Mesenchymal stem cell (in vitro differentiated cells and primary cell): ENCODE measurements at regions not wholly inside any gene's neighbourhood (a gene's known extent, or its start where the extent isn't known, plus 50 kb on each side); places are given as distances from the start of the nearest gene placed in this dataset.

Experiments used
- DNase-seq: peaks from one replicate; pipeline ENCODE4 v3.0.0-alpha.2; 2013
- H2AFZ ChIP-seq: one replicate; pipeline ENCODE4 v1.6.1; 2013; ENCODE audit warnings: low read depth, mild to moderate bottlenecking, control low read depth, inconsistent platforms, low read length, moderate library complexity
- H2AK5ac ChIP-seq: 2 replicates; pipeline ENCODE4 v1.6.1; 2013; ENCODE audit warnings: low read length, moderate library complexity, mild to moderate bottlenecking, inconsistent platforms; ENCODE audit not compliant: severe bottlenecking
- H2BK120ac ChIP-seq: one replicate; pipeline ENCODE4 v1.6.1; 2013; ENCODE audit warnings: low read depth, mild to moderate bottlenecking, inconsistent platforms, low read length, moderate library complexity
- H2BK12ac ChIP-seq, 2 experiments: one replicate each; pipeline ENCODE4 v1.6.1; 2013; ENCODE audit warnings: inconsistent platforms in 2 of 2, low read length in 2 of 2, mild to moderate bottlenecking in 2 of 2, moderate library complexity in 2 of 2, control low read depth in 1 of 2
- H2BK15ac ChIP-seq: one replicate; pipeline ENCODE4 v1.6.1; 2013; ENCODE audit warnings: mild to moderate bottlenecking, low read depth, inconsistent platforms; ENCODE audit not compliant: poor library complexity, severe bottlenecking
- H2BK5ac ChIP-seq: 2 replicates; pipeline ENCODE4 v1.6.1; 2013; ENCODE audit warnings: low read depth, mild to moderate bottlenecking, low read length, control low read depth, inconsistent platforms; ENCODE audit not compliant: poor library complexity, severe bottlenecking
- H3K14ac ChIP-seq, 2 experiments: one replicate each; pipeline ENCODE4 v1.6.1; 2013; ENCODE audit warnings: inconsistent platforms in 2 of 2, low read length in 2 of 2, control low read depth in 1 of 2, mild to moderate bottlenecking in 1 of 2, moderate library complexity in 1 of 2
- H3K18ac ChIP-seq, 2 experiments: one replicate each; pipeline ENCODE4 v1.6.1; 2013; ENCODE audit warnings: inconsistent platforms in 2 of 2, low read length in 2 of 2, control low read depth in 1 of 2, low read depth in 1 of 2, mild to moderate bottlenecking in 1 of 2
- H3K23ac ChIP-seq, 2 experiments: one replicate each; pipeline ENCODE4 v1.6.1; 2013; ENCODE audit warnings: inconsistent platforms in 2 of 2, low read length in 2 of 2, mild to moderate bottlenecking in 2 of 2, moderate library complexity in 2 of 2, control low read depth in 1 of 2
- H3K27ac ChIP-seq: 2 replicates; pipeline ENCODE4 v1.5.1; 2013; ENCODE audit warnings: mild to moderate bottlenecking, moderate library complexity, low read length, control low read depth, inconsistent platforms; ENCODE audit not compliant: poor library complexity, severe bottlenecking
- H3K27me3 ChIP-seq, 2 experiments: 2 replicates each; pipeline versions ENCODE4 v1.6.1 to v1.7.0; 2013; ENCODE audit warnings: low read length in 2 of 2, mild to moderate bottlenecking in 2 of 2, moderate library complexity in 2 of 2, control low read depth in 1 of 2, inconsistent platforms in 1 of 2; ENCODE audit not compliant: control insufficient read depth in 1 of 2, insufficient read depth in 1 of 2
- H3K36me3 ChIP-seq, 2 experiments: 2 replicates each; pipeline versions ENCODE4 v1.6.1 to v1.7.0; 2013; ENCODE audit warnings: low read length in 2 of 2, control low read depth in 1 of 2, inconsistent platforms in 1 of 2, low read depth in 1 of 2, mild to moderate bottlenecking in 1 of 2; ENCODE audit not compliant: insufficient read depth in 2 of 2, control insufficient read depth in 1 of 2
- H3K4ac ChIP-seq, 2 experiments: one replicate each; pipeline ENCODE4 v1.6.1; 2013; ENCODE audit warnings: inconsistent platforms in 2 of 2, low read length in 2 of 2, mild to moderate bottlenecking in 2 of 2, moderate library complexity in 2 of 2, control low read depth in 1 of 2, low read depth in 1 of 2
- H3K4me1 ChIP-seq: 2 replicates; pipeline ENCODE4 v1.6.1; 2013; ENCODE audit warnings: low read depth, low read length, control low read depth; ENCODE audit not compliant: control insufficient read depth, insufficient read depth
- H3K4me2 ChIP-seq: 2 replicates; pipeline ENCODE4 v1.6.1; 2013; ENCODE audit warnings: low read length, mild to moderate bottlenecking, inconsistent platforms; ENCODE audit not compliant: poor library complexity, severe bottlenecking
- H3K4me3 ChIP-seq, 2 experiments: 2 replicates each; pipeline versions ENCODE4 v1.5.1 to v1.7.0; 2013; ENCODE audit warnings: low read length in 2 of 2, mild to moderate bottlenecking in 2 of 2, control low read depth in 1 of 2, low read depth in 1 of 2; ENCODE audit not compliant: insufficient read depth in 1 of 2
- H3K79me1 ChIP-seq: replicated peaks from 2 replicates; pipeline ENCODE4 v1.6.1; 2013; ENCODE audit warnings: mild to moderate bottlenecking, control low read depth, low read length, inconsistent platforms; ENCODE audit not compliant: poor library complexity, severe bottlenecking
- H3K9ac ChIP-seq: 2 replicates; pipeline ENCODE4 v1.7.0; 2013; ENCODE audit warnings: mild to moderate bottlenecking, low read length, moderate library complexity
- H3K9me3 ChIP-seq: 2 replicates; pipeline ENCODE4 v1.7.0; 2013; ENCODE audit warnings: mild to moderate bottlenecking, low read length; ENCODE audit not compliant: control insufficient read depth
- H4K8ac ChIP-seq: one replicate; pipeline ENCODE4 v1.6.1; 2013; ENCODE audit warnings: inconsistent platforms, mild to moderate bottlenecking, low read length, moderate library complexity
- H4K91ac ChIP-seq: one replicate; pipeline ENCODE4 v1.6.1; 2013; ENCODE audit warnings: mild to moderate bottlenecking, low read length, inconsistent platforms
- WGBS: methylation state at CpG from one replicate; pipeline ENCODE4 v1.1.7; 2013; ENCODE audit warnings: mixed read lengths; 5-methylcytosine and 5-hydroxymethylcytosine counted together

- no peak overlapping the region for H3K27ac ChIP-seq
- DNase-seq = no peak
- 84% methylated on average over 5 of the region's 5 CpGs for WGBS
Observed at GRCh38 chr10:78847485-78847884, 221.3 kb upstream of the ZMIZ1 start.

GRCh38 chr10:78849115-78849514, 219.7 kb upstream of the ZMIZ1 start:
- Histone ChIP-seq H3K27ac (no peak overlapping the region), H3K14ac (no peak overlapping the region), H3K36me3 (no peaks in the 10 kb centered on the region), H3K4me2 (no peak overlapping the region), H3K79me1 (no peaks in the 10 kb centered on the region), H2AFZ (no peak overlapping the region), H2BK12ac (no peak overlapping the region), H3K27me3 (peaks cover 12 to 18% of the 10 kb centered on the region in 2 experiments), H3K23ac (no peak overlapping the region), H2BK15ac (no peak overlapping the region), H2AK5ac (no peak overlapping the region), H4K91ac (no peak overlapping the region), H2BK5ac (no peak overlapping the region), H4K8ac (no peak overlapping the region), H3K9me3 (no peaks in the 10 kb centered on the region), H3K4ac (no peak overlapping the region), H3K4me1 (no peaks in the 10 kb centered on the region), H3K4me3 (no peak overlapping the region), H3K18ac (no peak overlapping the region), H2BK120ac (no peak overlapping the region), H3K9ac (no peak overlapping the region)
- DNase-seq = no peak
- 79% methylated on average over 5 of the region's 7 CpGs for WGBS

More at GRCh38 chr10:78847485-78847884, 221.3 kb upstream of the ZMIZ1 start:
- no peak overlapping the region for H2BK15ac ChIP-seq
- no peaks in the 10 kb centered on the region for H3K79me1 ChIP-seq
- H3K27me3 ChIP-seq = peaks cover 12 to 22% of the 10 kb centered on the region in 2 experiments
- H2BK5ac ChIP-seq = no peak overlapping the region
- no peak overlapping the region for H3K23ac ChIP-seq
- no peak overlapping the region for H3K4me3 ChIP-seq
- no peaks in the 10 kb centered on the region for H3K36me3 ChIP-seq
- no peak overlapping the region for H2BK12ac ChIP-seq
- H3K14ac ChIP-seq = no peak overlapping the region
- no peak overlapping the region for H2BK120ac ChIP-seq
- H3K9me3 ChIP-seq = peaks cover 5% of the 10 kb centered on the region
- H4K91ac ChIP-seq = no peak overlapping the region
- H3K9ac ChIP-seq = no peak overlapping the region
- no peak overlapping the region for H4K8ac ChIP-seq
- H3K4me1 ChIP-seq = no peaks in the 10 kb centered on the region
- H2AFZ ChIP-seq = no peak overlapping the region
- no peak overlapping the region for H2AK5ac ChIP-seq
- H3K4me2 ChIP-seq = no peak overlapping the region
- no peak overlapping the region for H3K4ac ChIP-seq
- H3K18ac ChIP-seq = no peak overlapping the region

DNA sequence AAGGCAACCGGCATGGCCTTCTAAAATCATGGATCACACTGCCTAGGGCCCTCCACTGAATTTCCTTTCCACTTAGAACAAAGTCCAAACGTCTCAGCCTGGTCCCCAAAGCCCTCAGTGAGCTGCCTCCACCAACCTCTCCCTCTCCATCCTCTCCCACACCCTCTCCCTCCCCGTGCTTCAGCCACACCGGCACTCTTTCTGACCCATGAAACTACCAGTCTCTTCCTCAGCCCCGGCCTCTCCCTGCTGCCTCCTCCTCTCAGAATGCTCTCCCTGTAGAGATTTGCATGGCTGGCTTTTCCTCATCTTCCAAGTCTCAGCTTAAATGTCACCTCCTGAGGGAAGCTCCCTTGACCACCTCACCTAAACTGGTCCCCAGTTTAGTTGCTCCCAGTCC, 219.0 kb upstream of the ZMIZ1 start:
- DNase-seq = no peak
- Histone ChIP-seq H2BK15ac (no peak overlapping the region), H4K91ac (no peak overlapping the region), H3K79me1 (no peaks in the 10 kb centered on the region), H2BK120ac (no peak overlapping the region), H4K8ac (no peak overlapping the region), H3K27me3 (peaks cover 12 to 14% of the 10 kb centered on the region in 2 experiments), H3K4me3 (no peak overlapping the region), H3K18ac (no peak overlapping the region), H2AFZ (no peak overlapping the region), H3K4me2 (no peak overlapping the region), H3K36me3 (no peaks in the 10 kb centered on the region), H3K4ac (no peak overlapping the region), H3K14ac (no peak overlapping the region), H2AK5ac (no peak overlapping the region), H3K27ac (no peak overlapping the region), H3K9me3 (no peaks in the 10 kb centered on the region), H2BK5ac (no peak overlapping the region), H3K9ac (no peak overlapping the region), H2BK12ac (no peak overlapping the region), H3K4me1 (no peaks in the 10 kb centered on the region), H3K23ac (no peak overlapping the region)
- WGBS = 83% methylated on average over 5 of the region's 5 CpGs

GRCh38 chr10:78850644-78851435, 217.9 kb upstream of the ZMIZ1 start:
- Histone ChIP-seq H3K4me2 (no peak overlapping the region), H3K9me3 (no peaks in the 10 kb centered on the region), H3K14ac (no peak overlapping the region), H3K27ac (no peak overlapping the region), H3K18ac (no peak overlapping the region), H2BK120ac (no peak overlapping the region), H3K9ac (no peak overlapping the region), H3K79me1 (no peaks in the 10 kb centered on the region), H2BK12ac (no peak overlapping the region), H2AFZ (no peak overlapping the region), H2AK5ac (no peak overlapping the region), H4K8ac (no peak overlapping the region), H3K4me1 (no peaks in the 10 kb centered on the region), H2BK5ac (no peak overlapping the region), H3K4ac (no peak overlapping the region), H3K36me3 (no peaks in the 10 kb centered on the region), H4K91ac (no peak overlapping the region), H3K4me3 (no peak overlapping the region), H3K23ac (no peak overlapping the region), H3K27me3 (peaks cover 3 to 9% of the 10 kb centered on the region in 2 experiments), H2BK15ac (no peak overlapping the region)
- whole genome bisulfite sequencing = 87% methylated on average over 6 of the region's 6 CpGs
- DNase-seq = no peak
